ENCODE measurements at regions not wholly inside any gene's neighbourhood (a gene's known extent, or its start where the extent isn't known, plus 50 kb on each side); places are given as distances from the start of the nearest gene placed in this dataset.

GRCh38 chr9:79334711-79335110, 237.1 kb upstream of the TLE4 start:
- no peak for TF ChIP-seq CTCF (conservative IDR thresholded peaks at IDR 0.05; ENCODE audit: low read length)
- no peak for TF ChIP-seq EZH2phosphoT487 (IDR thresholded peaks at IDR 0.05; ENCODE audit: borderline replicate concordance)
